GM23248 (cell line): ENCODE measurements at regions not wholly inside any gene's neighbourhood (a gene's known extent, or its start where the extent isn't known, plus 50 kb on each side); places are given as distances from the start of the nearest gene placed in this dataset.

Experiments used
- DNase-seq: peaks from one replicate; pipeline ENCODE4 v3.0.0-alpha.2; 2015
- H2AFZ ChIP-seq: fragments of 200-600 bp; sonication (generic); 2 replicates; pipeline ENCODE4 v1.6.1; 2016; ENCODE audit warnings: antibody characterized with exemption
- H3F3A ChIP-seq: fragments of 200-600 bp; sonication (generic); 2 replicates; pipeline ENCODE4 v1.6.1; 2016; ENCODE audit warnings: mild to moderate bottlenecking, antibody characterized with exemption, mixed run types; ENCODE audit not compliant: insufficient read depth
- H3K27ac ChIP-seq: fragments of 200-600 bp; sonication (generic); 2 replicates; pipeline ENCODE4 v1.5.1; 2016; ENCODE audit warnings: mild to moderate bottlenecking
- H3K27me3 ChIP-seq: fragments of 200-600 bp; sonication (generic); replicated peaks from 2 replicates; pipeline ENCODE4 v1.6.1; 2016; ENCODE audit warnings: mild to moderate bottlenecking; ENCODE audit not compliant: insufficient read depth
- H3K36me3 ChIP-seq: fragments of 200-600 bp; sonication (generic); 2 replicates; pipeline ENCODE4 v1.6.1; 2016; ENCODE audit warnings: low read depth, mild to moderate bottlenecking
- H3K4me1 ChIP-seq: fragments of 200-600 bp; sonication (generic); 2 replicates; pipeline ENCODE4 v1.6.1; 2016; ENCODE audit warnings: mild to moderate bottlenecking; ENCODE audit not compliant: insufficient read depth
- H3K4me2 ChIP-seq: fragments of 200-600 bp; sonication (generic); one replicate; pipeline ENCODE4 v1.6.1; 2016; ENCODE audit warnings: mild to moderate bottlenecking; ENCODE audit not compliant: unreplicated experiment
- H3K4me3 ChIP-seq: fragments of 200-600 bp; sonication (generic); 2 replicates; pipeline ENCODE4 v1.5.1; 2016; ENCODE audit warnings: mild to moderate bottlenecking
- H3K79me2 ChIP-seq: fragments of 200-600 bp; sonication (generic); 2 replicates; pipeline ENCODE4 v1.6.1; 2016; ENCODE audit warnings: mild to moderate bottlenecking; ENCODE audit not compliant: insufficient read depth
- H3K9ac ChIP-seq: fragments of 200-600 bp; sonication (generic); 2 replicates; pipeline ENCODE4 v1.6.1; 2016; ENCODE audit warnings: mild to moderate bottlenecking
- H3K9me2 ChIP-seq: fragments of 200-600 bp; sonication (generic); 2 replicates; pipeline ENCODE4 v1.6.1; 2016; ENCODE audit warnings: mixed run types, mild to moderate bottlenecking, moderate library complexity; ENCODE audit not compliant: insufficient read depth
- H3K9me3 ChIP-seq: fragments of 200-600 bp; sonication (generic); one replicate; pipeline ENCODE4 v1.6.1; 2017; ENCODE audit warnings: low read depth
- H4K20me1 ChIP-seq: fragments of 200-600 bp; sonication (generic); 2 replicates; pipeline ENCODE4 v1.6.0; 2016; ENCODE audit not compliant: insufficient read depth
- EZH2 ChIP-seq: fragments of 200-600 bp; sonication (generic); IDR thresholded peaks from 2 replicates; pipeline ENCODE4 v1.6.1; 2018; ENCODE audit warnings: antibody characterized with exemption, mild to moderate bottlenecking; ENCODE audit not compliant: insufficient read depth, poor library complexity, severe bottlenecking
- EZH2phosphoT487 ChIP-seq: fragments of 200-600 bp; sonication (generic); IDR thresholded peaks from 2 replicates; pipeline ENCODE4 v1.6.1; 2018; ENCODE audit warnings: antibody characterized with exemption, moderate library complexity, mild to moderate bottlenecking, low read depth; ENCODE audit not compliant: insufficient read depth
- WGBS, 2 experiments: methylation state at CpG; one replicate each; pipeline ENCODE4 v1.1.6; 2015 to 2017; ENCODE audit warnings: low lambda C conversion rate in 2 of 2, low coverage in 1 of 2; ENCODE audit errors: missing lambda C conversion rate in 2 of 2; 5-methylcytosine and 5-hydroxymethylcytosine counted together
- in situ Hi-C: fragments of 300-500 bp; cut with MboI; formaldehyde crosslinking; loops from 2 replicates; pipeline ENCODE4 v1.15.0; 2020

DNA sequence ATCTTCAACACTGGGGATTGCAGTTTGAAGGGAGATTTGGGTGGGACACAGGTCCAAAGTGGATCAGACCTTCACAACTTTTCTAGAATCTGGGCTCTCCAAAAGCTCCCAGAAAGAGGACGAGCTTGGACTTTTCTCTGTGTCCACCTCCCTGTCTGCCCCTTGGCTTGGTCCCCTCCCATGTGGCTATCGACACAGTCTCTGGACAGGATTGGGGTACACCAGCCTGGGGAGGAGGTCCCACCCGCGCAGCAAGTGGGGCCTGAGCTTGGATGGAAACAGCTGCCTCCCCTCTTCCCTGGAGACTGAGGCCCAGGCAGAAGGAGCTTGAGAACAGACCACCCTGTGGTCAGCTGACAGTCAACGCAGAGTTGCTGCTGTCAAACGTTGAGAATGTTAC, 84.6 kb upstream of the FCN1 start:
- Histone ChIP-seq H4K20me1 (no peaks in the 10 kb centered on the region), H3K27me3 (no peaks in the 10 kb centered on the region), H3K27ac (no peak overlapping the region), H3K4me1 (no peaks in the 10 kb centered on the region), H3F3A (no peaks in the 10 kb centered on the region), H3K4me2 (no peak overlapping the region), H3K79me2 (no peaks in the 10 kb centered on the region), H2AFZ (no peak overlapping the region), H3K36me3 (no peaks in the 10 kb centered on the region), H3K9ac (no peak overlapping the region), H3K9me3 (no peaks in the 10 kb centered on the region), H3K4me3 (no peak overlapping the region), H3K9me2 (no peaks in the 10 kb centered on the region)
- TF ChIP-seq EZH2phosphoT487: no peak
- no peak for DNase-seq
- WGBS, 2 experiments: 10 to 15% methylated on average over 6 of the region's 6 CpGs
- in situ Hi-C loops: no loop called here

DNA sequence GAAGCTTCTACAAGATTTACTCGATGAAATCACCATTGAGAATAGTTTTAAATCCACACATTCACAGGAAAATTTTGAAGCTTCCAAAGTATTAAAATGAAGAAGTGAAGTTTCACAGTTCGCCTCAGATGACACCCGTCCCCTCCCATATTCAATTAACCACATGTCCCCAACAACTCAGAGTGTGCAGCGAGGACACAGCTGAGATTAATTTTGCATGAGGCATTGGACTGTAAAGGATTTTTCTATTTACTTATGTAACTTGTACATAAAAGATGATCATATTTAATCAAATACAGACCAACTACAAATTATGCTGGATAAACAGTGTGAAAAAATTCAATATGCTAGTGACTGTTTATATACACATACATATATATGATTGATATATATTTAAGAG, 84.7 kb upstream of the OLFM1 start:
- Histone ChIP-seq H3K79me2 (no peaks in the 10 kb centered on the region), H3K27me3 (no peaks in the 10 kb centered on the region), H3K9ac (no peak overlapping the region), H3K4me1 (no peaks in the 10 kb centered on the region), H3F3A (no peaks in the 10 kb centered on the region), H3K9me2 (no peaks in the 10 kb centered on the region), H3K27ac (no peak overlapping the region), H3K4me2 (no peak overlapping the region), H3K9me3 (no peaks in the 10 kb centered on the region), H3K36me3 (no peaks in the 10 kb centered on the region), H2AFZ (no peak overlapping the region), H3K4me3 (no peak overlapping the region), H4K20me1 (no peaks in the 10 kb centered on the region)
- DNase-seq: no peak
- in situ Hi-C loops: no loop called here
- no peak for TF ChIP-seq EZH2
- TF ChIP-seq EZH2phosphoT487: no peak
- 2 to 3% methylated on average over 4 of the region's 4 CpGs for WGBS, 2 experiments

DNA sequence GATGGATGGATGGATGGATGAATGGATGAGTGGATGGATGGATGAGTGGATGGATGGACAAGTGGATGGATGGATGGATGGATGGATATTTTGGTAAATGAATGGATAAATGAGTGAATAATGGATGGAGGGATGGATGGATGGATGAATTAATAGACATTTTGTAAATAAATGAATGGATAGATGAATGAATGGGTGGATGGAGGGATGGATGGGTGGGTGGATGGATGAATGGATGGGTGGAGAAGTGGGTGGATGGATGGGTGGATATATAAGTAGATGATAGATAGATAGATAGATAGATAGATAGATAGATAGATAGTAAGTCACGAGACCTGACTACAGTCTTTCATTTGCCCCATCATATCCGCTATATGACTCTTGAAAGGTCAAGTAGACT, 82.7 kb upstream of the OLFM1 start:
- 28 to 32% methylated on average over 2 of the region's 2 CpGs for WGBS, 2 experiments
- Histone ChIP-seq H3K27ac (no peak overlapping the region), H3K27me3 (no peaks in the 10 kb centered on the region), H3K79me2 (no peaks in the 10 kb centered on the region), H3K9me2 (no peaks in the 10 kb centered on the region), H2AFZ (no peak overlapping the region), H3K4me1 (no peaks in the 10 kb centered on the region), H3F3A (no peaks in the 10 kb centered on the region), H3K36me3 (no peaks in the 10 kb centered on the region), H3K9me3 (no peaks in the 10 kb centered on the region), H4K20me1 (no peaks in the 10 kb centered on the region), H3K9ac (no peak overlapping the region), H3K4me2 (no peak overlapping the region), H3K4me3 (no peak overlapping the region)
- TF ChIP-seq EZH2phosphoT487 (no peak), EZH2 (no peak)
- in situ Hi-C loops: no loop called here
- no peak for DNase-seq

DNA sequence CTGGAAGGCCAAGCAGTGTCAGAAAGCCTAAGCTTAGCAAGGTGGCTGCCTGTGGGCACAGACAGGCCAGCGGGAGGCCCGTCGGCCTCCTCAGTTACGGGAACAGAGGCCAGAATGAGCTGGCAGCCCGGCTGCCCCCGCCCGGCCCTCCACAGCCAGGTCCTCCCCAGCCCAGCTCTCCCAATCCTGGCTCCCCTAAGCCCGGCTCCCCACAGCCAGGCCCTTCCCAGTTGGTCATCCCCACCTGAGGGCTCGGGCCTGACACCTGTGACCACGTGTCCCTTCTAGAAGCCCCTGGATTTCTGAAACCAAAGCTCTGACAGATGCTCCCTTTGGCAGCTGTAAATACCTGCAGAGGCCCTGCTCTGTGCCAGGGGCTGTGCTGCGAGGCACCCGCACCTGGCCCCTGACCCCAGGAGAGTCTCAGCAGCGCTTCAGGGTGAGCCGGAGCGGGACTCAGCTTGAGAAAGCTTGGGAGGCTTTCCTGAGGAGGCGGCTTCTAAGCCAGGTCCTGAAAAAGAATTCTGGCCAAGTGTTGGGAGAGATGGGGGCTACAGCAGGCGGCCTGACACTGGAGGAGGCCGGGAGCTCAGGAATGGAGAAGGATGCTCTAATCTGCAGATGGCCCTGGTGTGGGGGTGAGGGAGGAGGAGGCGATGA, 80.4 kb upstream of the OLFM1 start:
- no peak overlapping the region for H3K4me3 ChIP-seq
- 55 to 66% methylated on average over 15 to 19 of the region's 19 CpGs for WGBS, 2 experiments
- H3K27me3 ChIP-seq: no peaks in the 10 kb centered on the region
- H2AFZ ChIP-seq: no peak overlapping the region
- H3K9me3 ChIP-seq: no peaks in the 10 kb centered on the region
- no peaks in the 10 kb centered on the region for H3K79me2 ChIP-seq
- in situ Hi-C loops: no loop called here
- no peak overlapping the region for H3K9ac ChIP-seq
- no peaks in the 10 kb centered on the region for H3K9me2 ChIP-seq
- no peaks in the 10 kb centered on the region for H4K20me1 ChIP-seq
- H3K4me1 ChIP-seq: no peaks in the 10 kb centered on the region
- no peaks in the 10 kb centered on the region for H3K36me3 ChIP-seq
- TF ChIP-seq EZH2phosphoT487 (no peak), EZH2 (no peak)
- DNase-seq: no peak
- H3K27ac ChIP-seq: no peak overlapping the region
- no peak overlapping the region for H3K4me2 ChIP-seq
- H3F3A ChIP-seq: no peaks in the 10 kb centered on the region

DNA sequence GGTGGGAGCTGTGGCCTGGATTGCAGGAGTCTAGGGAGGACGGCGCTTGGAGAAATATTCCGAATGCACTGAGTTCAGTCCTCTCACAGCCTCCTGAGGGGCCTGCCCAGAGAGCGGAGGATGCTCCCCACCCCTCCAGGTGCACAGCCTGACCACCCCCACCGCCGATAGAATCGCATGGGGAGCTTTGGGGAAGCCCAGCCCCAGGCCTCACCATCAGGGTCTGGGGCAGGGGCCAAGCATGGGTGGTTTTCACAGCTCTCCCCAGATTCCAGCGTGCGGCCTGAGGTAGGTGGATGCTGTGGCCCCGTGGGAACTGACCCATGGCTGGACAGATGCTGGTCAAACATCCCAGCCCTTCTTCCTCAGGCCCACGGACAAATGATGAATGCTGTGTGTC, 79.9 kb upstream of the OLFM1 start:
- TF ChIP-seq EZH2 (no peak), EZH2phosphoT487 (no peak)
- Histone ChIP-seq H4K20me1 (no peaks in the 10 kb centered on the region), H3K4me1 (no peaks in the 10 kb centered on the region), H3K36me3 (no peaks in the 10 kb centered on the region), H3K9me2 (no peaks in the 10 kb centered on the region), H3K79me2 (no peaks in the 10 kb centered on the region), H3K27ac (no peak overlapping the region), H3K4me2 (no peak overlapping the region), H3K9ac (no peak overlapping the region), H3K27me3 (no peaks in the 10 kb centered on the region), H3F3A (no peaks in the 10 kb centered on the region), H3K9me3 (no peaks in the 10 kb centered on the region), H2AFZ (no peak overlapping the region), H3K4me3 (no peak overlapping the region)
- WGBS, 2 experiments: 48 to 63% methylated on average over 4 to 11 of the region's 11 CpGs
- DNase-seq: no peak
- in situ Hi-C loops: no loop called here
